NB4 (cell line): ENCODE measurements at regions not wholly inside any gene's neighbourhood (a gene's known extent, or its start where the extent isn't known, plus 50 kb on each side); places are given as distances from the start of the nearest gene placed in this dataset.

ENCODE experiments used
- DNase-seq: peaks from one replicate; pipeline ENCODE4 v3.0.0; 2010; ENCODE audit warnings: low read depth
- H3K4me3 ChIP-seq: one replicate; pipeline ENCODE4 v1.5.1; 2011; ENCODE audit warnings: mild to moderate bottlenecking, low read depth, low read length, moderate library complexity
- MYC ChIP-seq: IDR thresholded peaks from 2 replicates; pipeline ENCODE4 v1.6.1; 2011; ENCODE audit warnings: low read depth, low read length
- POLR2A ChIP-seq: IDR thresholded peaks from 2 replicates; pipeline ENCODE4 v1.6.1; 2011; ENCODE audit warnings: mild to moderate bottlenecking; ENCODE audit not compliant: insufficient read length; ENCODE audit errors: extremely low read depth
- TF ChIP-seq, protein P1 (sequence below): IDR thresholded peaks from one replicate; pipeline ENCODE4 v1.5.1; 2012; ENCODE audit warnings: low read depth, low read length
- TF ChIP-seq, protein P2 (sequence below): IDR thresholded peaks from 2 replicates; pipeline ENCODE4 v1.6.1; 2011; ENCODE audit warnings: low read depth, low read length

DNA sequence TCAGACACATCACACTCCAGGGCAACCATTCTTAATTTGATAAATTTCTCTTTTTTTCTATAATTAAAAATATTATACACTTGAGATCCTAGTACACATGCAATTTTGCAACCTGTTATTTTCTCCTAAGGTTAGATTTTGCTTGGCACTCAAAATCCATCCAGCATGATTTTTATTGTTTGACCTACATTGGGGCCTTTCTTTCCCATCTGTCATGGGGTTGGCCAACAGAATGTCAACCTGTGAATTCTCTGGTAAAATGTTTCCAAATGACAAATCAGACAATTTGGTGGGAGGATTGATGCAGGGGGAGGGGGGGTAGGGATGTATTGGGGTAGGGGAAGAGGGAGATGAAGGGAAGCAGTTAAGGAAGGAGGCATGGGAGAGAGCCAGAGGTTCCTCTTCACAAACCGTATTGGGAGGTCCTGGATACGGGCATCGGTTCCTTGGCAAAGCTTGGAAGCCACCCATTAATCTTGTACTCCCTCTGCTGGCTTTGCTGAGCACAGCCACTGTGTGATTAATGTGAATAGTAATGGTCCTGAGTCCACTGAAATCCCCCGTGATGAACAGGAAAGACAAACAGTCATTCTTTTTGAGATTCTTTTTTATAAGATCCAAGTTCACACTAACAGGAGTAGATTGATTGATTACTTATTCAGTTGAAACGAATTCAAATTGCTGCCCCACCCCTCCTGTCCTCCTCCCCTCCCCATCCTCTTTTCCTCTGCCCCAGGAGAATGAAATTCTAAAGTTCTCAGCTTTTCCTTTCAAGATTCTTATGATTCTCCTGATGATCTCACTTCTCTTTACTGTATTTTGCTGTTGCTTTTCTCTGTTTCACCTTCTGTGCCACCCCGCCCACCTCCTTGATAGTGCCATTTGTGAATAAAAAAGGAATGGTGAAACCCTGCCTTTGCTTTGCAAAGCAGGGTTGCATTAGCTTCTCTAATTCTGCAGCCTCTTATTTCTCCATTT is 82.2 kb upstream of the SLC25A26 start:
- peak; percentile 48 for DNase-seq

DNA sequence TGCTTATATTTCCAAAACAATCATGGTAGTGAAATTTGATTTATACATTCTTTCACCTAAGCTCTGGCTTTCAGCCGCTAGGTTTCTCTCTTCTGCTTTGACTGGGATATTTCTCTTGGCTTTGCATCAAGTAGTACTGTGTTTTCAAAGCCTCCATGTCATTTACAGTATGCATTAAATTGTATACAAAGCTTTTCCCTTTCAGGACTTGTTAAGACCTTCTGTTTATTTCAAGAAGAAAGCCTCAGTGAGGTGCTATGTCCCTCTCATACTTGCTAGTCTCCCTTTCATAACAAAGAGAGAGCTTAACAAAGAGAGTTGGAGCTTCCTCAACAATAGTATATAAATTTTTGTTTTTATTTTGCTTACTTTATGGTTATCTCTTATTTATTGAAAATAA is 84.2 kb upstream of the SLC25A26 start:
- DNase-seq = no peak
- no peak overlapping the region for H3K4me3 ChIP-seq
- TF ChIP-seq, protein P1, sequence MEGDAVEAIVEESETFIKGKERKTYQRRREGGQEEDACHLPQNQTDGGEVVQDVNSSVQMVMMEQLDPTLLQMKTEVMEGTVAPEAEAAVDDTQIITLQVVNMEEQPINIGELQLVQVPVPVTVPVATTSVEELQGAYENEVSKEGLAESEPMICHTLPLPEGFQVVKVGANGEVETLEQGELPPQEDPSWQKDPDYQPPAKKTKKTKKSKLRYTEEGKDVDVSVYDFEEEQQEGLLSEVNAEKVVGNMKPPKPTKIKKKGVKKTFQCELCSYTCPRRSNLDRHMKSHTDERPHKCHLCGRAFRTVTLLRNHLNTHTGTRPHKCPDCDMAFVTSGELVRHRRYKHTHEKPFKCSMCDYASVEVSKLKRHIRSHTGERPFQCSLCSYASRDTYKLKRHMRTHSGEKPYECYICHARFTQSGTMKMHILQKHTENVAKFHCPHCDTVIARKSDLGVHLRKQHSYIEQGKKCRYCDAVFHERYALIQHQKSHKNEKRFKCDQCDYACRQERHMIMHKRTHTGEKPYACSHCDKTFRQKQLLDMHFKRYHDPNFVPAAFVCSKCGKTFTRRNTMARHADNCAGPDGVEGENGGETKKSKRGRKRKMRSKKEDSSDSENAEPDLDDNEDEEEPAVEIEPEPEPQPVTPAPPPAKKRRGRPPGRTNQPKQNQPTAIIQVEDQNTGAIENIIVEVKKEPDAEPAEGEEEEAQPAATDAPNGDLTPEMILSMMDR = no peak
- TF ChIP-seq POLR2A = no peak
- no peak for TF ChIP-seq MYC
- TF ChIP-seq, protein P2, sequence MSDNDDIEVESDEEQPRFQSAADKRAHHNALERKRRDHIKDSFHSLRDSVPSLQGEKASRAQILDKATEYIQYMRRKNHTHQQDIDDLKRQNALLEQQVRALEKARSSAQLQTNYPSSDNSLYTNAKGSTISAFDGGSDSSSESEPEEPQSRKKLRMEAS = no peak

More for the DNA sequence above, 82.2 kb upstream of the SLC25A26 start:
- TF ChIP-seq POLR2A (no peak), MYC (no peak)
- TF ChIP-seq, protein P2 = no peak
- TF ChIP-seq, protein P1 = peak; percentile 59
- no peak overlapping the region for H3K4me3 ChIP-seq

DNA sequence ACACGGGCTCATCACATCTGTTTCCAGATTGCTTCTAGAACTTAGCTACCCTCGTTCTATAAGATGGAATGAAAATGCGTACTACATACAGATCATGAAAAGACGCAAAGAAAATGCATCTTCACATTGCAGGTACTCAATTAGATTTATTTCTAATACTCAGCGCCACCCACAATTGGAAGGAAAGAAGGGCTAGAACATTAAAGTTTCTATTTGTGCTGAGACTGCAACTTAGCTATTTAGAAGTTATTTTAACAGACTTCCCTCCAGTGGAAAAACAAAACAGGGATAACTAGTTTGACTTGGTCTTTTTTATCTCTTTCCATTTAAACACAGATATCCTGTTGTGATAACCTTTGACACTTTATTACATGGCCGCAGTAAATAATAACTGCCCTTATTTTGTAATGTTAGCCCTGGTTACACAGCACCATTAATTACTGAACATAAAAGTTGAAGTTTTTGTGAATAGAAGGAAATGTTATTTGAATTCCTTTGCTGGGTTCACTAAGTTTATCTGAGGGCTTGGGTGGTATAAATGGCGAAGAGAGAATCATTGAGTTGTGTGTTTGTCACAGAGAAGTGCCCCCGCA is 86.9 kb upstream of the SLC25A26 start:
- H3K4me3 ChIP-seq = no peak overlapping the region
- TF ChIP-seq, protein P2 = no peak
- TF ChIP-seq, protein P1 = no peak
- TF ChIP-seq POLR2A (no peak), MYC (no peak)

DNA sequence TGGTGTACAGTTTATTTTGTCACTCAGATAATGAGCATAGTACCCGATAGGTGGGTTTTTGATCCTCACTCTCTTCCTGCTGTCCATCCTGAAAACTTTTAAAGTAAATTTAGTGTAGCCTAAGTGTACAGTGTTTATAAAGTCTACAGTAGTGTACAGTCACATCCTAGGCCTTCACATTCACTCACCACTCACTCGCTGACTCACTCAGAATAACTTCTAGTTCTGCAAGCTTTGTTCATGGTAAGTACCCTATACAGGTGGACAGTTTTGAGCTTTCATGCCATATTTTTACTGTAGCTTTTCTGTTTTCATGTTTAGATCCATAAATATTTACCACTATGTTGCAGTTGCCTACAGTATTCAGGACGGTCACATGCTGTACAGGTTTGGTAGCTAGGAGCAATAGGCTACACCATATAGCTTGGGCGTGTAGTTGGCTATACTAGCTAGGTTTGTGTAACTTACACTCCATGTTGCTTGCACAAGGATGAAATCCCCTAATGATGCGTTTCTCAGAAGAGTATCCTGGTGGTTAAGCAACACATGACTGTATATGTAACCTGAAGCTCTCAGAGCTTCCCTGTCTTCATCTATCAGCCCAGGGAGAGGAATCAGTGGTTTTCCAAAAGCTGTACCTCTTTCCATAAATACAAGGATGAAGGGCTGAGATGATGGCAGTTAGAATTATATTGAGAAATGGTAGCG is 87.6 kb upstream of the SLC25A26 start:
- TF ChIP-seq, protein P2 = no peak
- TF ChIP-seq, protein P1 = no peak
- TF ChIP-seq MYC (no peak), POLR2A (no peak)
- DNase-seq = no peak
- H3K4me3 ChIP-seq = no peak overlapping the region

More for the DNA sequence above, 86.9 kb upstream of the SLC25A26 start:
- DNase-seq = no peak

DNA sequence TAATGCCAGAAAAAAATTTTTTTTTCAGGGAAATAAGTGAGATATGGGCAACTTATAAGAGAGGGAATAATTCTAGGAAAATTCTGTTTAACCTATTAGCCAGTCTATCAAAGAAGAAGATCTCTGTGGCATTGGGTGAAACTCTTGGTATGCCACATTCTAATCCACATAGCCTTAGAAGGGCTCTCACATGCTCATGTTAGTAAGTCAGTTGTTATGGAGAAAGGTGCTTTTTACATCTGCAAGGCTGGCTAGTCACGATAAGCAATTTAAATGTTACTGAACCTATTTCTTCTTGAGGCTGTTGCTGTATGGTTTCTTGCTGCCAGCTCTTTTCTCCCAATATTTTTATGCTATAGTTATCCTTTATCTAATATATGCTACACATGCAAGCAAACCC is 89.9 kb upstream of the MAGI1 start:
- DNase-seq = no peak
- TF ChIP-seq POLR2A = no peak
- TF ChIP-seq, protein P1 = no peak
- TF ChIP-seq, protein P2 = no peak
- no peak for TF ChIP-seq MYC
- H3K4me3 ChIP-seq = no peak overlapping the region
